Hematopoietic multipotent progenitor cell treated with erythropoietin and hydrocortisone succinate and interleukin-3 and kit ligand, for 4 days (in vitro differentiated cells): ENCODE measurements at regions not wholly inside any gene's neighbourhood (a gene's known extent, or its start where the extent isn't known, plus 50 kb on each side); places are given as distances from the start of the nearest gene placed in this dataset.
A peak's percentile ranks its signal among the peaks of the same experiment; 100 is the strongest.

Source experiments
- DNase-seq: peaks from one replicate; pipeline ENCODE4 v3.0.0-alpha.2; 2015

DNA sequence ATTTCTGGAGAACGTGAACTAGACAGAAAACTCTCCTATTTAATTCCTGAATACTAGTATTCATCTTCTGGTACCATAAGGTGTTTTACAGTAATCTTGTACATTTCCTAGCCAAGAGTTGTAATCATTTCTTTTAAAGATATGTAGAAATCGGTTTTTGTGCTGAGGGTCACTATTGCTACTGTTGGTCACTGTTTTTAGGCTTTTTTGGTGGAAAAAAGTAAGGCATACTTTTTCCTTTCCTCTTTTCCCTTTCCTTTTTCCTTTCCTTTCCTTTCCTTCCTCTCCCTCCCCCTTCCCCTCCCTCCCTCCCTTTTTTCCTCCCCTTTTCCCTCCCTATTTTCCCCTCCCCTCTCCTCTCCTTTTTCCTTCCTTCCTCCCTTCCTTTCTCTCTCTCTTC is 706.4 kb upstream of the GOT2 start:
- DNase-seq = no peak

DNA sequence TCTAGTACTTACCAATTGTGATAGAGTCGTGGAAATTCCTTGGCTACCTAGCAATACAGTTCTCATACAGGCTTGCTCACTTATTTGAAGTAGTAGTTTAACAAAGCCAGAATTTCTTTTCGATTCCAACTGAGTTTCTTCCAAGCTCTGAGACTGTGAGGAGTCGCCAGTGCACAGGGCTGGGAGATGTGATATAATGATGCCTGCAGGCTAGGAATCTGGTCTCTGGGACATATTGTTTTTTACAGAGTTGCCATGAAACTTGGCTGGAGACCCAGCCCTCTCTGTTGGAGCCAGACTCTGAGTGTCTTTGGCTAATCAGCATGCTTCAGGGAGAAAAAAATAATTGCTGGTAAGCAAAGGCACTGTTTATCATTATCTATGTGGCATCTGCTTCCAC is 698.8 kb upstream of the GOT2 start:
- DNase-seq = no peak

DNA sequence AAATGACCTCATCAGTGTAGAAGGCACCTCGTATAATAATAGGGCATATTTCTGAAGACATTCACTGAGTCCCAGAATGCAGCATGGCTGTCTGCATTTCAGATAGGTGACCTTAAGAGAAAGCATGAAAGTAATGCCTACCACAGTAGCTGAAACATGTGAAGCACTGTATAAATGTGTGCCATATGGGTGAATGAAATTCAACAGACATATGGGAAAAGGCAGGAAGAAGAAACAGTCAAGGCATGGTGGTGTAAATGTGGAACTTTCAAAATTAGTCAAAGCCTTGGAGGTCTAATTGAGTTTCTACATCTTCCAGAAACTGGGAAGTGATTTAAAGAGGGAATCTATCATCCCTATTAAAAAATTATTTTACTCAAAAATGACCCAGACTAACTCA is 698.2 kb upstream of the GOT2 start:
- no peak for DNase-seq

DNA sequence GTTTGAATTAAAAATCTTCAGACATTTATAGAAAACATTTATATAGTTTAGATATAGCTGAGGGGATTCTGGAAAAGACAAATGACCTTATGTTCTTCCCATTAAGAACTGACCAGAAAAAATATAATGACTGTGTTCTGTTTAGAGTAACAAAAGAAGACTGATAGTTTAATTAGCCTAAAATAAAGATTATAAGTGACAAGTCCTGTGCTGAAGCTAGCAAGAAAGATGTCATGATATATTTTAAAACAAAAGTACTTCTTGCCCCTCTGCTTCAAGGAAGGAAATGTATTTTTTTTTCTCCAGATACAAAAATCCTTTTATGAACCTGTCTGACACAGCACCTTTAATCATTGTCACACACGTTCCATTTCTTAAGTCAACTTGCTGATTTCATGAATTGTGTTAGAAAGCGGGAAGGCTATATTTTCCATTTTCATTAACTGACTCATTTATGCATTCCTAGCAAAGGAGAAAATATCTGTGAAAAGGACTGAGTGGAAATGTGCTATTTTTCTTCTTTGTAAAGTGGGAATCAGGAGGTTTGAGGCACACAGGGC is 690.7 kb upstream of the GOT2 start:
- DNase-seq = no peak

DNA sequence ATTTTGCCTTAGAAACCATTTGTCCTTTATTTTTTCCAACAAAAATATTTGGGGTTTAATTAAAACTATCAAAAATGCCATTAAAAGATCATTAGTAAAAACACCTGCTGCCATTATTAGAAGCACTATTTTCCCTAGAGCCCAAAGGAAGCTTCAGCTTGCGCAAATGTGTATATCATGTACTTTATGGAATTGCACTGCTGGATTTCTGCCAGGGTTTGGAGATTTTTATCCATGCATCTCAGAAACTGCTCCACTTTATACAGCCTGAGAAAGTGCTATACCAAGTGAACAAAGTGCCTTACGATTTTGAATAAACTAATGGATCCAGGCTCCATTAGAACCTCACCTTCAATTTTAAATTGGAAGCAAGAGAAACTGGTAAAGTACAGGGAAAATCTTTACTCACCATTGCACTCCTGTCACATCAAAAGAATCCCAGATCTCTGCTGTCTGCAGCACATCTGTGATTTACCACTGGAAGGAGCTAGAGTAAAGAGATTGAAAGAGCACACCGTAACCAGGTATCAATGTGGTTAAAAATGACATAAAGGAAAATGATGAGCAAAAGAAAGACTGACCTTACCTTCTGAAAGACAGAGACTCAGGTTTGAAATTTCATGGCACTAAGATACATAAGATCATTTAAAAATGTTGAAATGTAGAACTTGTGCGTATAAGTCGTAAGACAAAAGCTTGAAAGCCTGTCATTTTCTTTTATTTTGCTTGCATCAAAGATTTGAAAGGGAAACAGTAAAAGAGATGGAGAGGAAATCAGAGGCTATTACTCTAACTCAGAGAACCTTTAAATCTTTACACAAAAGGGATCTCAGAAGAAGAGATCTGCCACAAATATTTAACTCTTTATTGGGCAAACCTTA is 678.1 kb upstream of the GOT2 start:
- no peak for DNase-seq

DNA sequence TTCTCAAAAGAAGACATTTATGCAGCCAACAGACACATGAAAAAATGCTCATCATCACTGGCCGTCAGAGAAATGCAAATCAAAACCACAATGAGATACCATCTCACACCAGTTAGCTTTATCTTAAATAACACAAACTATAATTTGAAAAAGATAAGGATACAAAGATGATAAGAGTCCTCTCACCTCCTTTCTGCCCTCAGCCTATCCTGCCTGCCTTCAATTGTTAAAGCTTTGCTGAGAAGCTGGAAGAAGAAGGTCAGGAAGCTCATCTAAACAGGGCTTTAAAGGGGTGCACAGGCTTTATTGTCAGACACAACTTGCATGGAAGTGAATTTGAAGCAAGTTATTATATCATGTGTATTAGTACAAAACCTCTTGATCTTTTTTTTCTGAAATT is 676.3 kb upstream of the GOT2 start:
- peak; percentile 20 for DNase-seq

DNA sequence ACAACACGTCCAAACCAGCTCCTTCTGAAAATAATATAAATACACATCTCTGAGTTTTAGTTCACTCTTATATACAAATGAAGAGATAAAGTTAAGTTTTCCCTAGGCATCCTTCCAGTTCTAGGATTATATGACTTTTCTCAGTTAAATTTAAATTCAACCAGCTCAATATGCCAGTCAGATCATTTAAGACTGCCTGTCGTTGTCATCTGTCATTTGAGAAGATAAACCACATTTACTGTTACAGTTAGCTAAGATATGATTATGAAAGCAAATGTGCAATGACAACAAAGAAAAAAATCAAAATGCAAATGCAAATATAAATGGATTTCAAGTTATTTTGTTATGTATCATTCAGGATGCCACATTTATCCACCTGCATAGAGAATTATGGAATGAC is 671.7 kb upstream of the GOT2 start:
- DNase-seq = no peak

DNA sequence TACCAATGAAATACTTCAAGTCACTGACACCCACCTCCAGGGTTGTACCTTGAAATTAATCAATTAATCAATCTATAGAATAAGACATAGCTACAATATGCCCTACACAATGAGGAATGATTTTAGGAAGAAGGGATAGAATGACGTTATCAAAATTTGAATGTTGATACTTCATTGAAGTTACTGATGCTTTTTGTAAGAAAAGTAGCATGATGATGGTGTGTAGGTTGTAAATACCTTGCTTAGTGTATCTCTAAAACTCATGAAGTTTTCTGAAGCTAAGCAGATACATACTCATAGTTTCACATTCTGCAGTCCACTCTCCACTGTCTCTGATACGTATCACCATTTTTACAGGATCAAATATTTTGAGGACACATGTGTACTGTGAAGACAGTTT is 670.4 kb upstream of the GOT2 start:
- DNase-seq = no peak

DNA sequence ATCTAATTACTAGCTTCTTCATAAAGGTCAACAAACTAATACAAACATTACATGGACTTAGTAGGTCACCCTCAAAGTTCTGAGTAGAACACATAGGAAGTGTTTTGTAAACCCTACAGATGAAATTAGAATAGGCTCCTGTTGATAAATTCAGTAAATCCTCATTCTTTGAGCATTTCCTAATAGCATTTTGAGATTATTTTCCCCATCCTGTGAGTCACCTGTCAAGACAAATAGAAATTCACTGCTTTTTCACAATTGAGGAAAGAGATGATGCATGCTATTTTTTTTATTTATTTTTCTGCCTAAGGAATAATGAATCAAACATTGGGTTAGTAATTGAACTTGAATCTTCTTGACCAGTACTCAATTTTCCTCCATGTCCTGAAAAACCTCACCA is 666.7 kb upstream of the GOT2 start:
- DNase-seq = no peak

DNA sequence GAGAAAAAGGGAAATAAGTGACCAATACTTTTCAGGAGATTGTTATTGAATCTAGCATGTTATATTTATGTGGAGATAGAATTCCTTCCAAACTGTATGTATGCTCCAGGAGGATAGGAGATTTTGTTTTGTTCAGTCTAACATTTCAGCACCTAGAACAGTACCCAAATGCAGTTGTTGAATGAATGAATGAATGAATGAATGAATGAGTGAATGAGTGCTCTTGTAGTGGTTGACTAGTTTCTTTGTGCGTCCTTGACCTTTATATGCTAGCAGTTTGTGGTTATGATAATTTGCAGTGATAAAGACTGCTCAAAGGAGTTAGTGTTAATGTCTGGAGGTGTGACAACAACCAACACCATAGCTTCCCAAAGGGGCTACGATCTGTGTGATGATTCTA is 663.5 kb upstream of the GOT2 start:
- DNase-seq = no peak

DNA sequence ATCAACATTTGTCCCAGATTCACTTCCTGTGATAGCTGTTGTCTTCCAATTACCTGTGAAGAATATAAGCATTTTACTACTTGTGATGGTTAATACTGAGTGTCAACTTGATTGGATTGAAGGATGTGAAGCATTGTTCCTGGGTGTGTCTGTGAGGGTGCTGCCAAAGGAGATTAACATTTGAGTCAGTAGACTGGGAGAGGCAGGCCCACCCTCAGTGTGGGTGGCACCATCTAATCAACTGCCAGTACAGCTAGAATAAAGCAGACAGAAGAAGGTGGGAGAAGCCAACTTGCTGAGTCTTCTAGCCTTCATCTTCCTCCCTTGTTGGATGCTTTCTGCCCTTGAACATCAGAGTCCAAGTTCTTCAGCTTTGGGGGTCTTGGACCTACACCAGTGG is 660.4 kb upstream of the GOT2 start:
- no peak for DNase-seq

DNA sequence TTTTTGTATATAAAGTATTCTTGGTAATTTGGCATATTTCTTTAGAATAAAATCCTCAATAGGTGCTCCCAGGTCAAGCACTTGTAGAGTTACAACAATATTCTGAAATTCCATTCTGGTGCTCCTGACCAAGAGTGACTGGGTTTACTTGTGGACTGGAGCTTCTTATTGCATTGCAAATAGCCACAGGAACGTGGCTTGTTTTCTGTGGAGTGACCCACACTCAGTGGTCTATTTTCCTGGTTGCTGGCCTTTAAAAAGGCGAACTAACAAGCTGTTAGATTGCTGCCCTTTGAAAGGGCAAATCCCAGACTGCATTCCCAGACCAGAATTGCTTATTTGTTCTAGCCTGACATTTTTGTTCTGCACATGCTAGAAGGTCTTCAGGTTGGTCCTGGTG is 658.8 kb upstream of the GOT2 start:
- no peak for DNase-seq

DNA sequence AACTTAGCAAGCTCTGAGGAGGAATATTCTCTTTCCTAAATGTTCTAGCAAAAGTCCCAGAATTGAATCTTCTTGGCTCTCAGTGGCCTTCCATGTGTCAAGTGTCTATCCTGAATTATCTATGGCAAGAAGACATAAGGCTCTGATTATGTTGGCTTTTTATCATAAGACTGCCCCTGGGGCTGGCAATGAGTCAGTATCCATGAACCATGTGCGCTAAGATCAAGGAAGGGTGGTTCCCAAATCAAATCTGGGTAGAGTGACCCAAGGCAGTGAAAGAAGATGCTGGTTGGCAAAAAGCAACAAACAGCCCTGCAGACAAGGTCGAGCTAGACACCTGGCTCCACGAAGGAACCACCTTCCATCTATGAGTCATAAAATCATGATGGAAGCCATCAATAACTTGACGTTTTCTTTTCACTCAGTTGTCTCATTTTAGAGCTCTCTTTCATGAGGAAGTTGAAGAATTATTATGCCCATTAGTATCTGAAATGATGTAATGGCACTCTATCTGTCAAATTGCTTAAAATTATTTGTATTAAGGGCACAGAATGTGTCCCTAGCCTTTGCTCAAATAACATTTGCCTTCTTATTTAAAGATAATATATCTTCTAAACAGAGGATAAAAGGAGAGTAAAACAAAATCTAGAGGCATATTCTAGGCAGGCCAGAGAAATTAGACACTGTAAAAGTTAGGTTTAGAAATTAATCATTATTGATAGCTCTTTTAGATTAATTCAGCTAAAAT is 657.7 kb upstream of the GOT2 start:
- no peak for DNase-seq

DNA sequence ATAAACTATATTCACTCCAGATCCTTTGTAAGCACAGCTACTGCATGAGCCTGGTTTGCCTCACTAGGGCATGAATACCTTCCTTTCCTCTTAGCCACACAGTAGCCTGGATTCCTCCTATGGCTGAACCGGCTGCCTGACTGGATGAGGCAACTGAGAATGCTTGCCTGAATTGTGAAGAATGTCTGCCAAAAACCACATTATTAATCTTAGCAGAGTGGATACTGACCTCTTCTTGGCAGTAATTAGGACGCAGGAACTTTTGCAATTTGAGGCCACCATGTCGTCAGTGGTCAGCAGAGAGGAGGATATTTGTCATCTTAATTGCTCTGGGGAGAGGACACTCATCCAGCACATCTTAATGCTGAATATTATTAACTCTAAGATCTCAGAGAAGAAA is 651.8 kb upstream of the GOT2 start:
- no peak for DNase-seq

DNA sequence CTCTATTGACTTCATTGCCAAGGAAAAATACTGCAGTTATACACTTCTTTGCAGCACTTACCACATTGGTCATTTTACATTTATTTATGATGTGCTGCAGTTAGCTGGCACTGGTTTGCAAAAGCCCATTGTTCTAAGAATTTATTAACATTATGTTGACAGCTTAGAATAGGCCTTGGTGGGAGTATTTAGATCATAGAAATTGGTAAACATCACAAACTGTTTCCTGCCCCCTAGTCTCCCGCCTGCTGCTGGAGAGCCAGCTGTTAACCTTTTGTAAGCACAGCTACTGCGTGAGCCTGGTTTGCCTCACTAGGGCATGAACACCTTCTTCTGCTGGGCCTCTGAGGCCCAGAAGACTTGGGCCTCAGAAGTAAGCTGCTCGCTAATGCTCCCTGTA is 651.4 kb upstream of the GOT2 start:
- DNase-seq = no peak

DNA sequence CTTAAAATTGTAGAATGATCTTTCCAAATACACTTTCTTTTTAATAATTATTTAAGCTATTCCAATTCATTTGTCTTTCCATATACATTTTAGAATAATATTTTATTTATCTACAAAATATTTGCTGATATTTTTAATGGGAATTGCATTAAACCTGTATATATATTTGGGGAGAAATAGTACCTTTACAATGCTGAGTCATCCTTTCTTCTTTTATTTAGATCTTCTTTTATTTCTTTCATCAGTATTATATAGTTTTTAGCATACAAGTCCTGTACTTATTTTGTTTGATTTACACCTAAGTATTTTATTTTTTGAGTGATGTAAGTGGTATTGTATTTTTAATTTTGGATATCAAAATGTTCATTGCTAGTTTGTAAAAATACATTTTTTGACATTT is 639.5 kb upstream of the GOT2 start:
- no peak for DNase-seq

DNA sequence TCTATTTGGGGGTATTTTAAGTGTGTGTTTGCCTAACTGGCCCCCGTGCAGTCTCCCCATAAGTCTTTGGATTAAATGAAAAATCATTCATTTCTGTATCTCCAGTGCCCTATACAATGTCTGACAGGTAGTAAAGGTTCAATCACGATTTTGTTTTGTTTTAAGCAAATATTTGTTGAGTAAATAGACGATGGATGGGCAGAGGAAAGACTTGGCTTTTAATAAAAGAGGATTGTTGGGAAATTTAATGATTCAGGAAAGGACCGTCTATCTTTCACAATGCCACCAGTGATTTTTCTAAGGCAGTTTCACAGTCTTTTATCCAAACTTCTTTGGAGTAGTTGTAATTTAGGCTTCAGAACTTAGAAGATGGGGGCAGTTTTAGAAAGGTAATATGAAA is 636.6 kb upstream of the GOT2 start:
- DNase-seq = no peak

DNA sequence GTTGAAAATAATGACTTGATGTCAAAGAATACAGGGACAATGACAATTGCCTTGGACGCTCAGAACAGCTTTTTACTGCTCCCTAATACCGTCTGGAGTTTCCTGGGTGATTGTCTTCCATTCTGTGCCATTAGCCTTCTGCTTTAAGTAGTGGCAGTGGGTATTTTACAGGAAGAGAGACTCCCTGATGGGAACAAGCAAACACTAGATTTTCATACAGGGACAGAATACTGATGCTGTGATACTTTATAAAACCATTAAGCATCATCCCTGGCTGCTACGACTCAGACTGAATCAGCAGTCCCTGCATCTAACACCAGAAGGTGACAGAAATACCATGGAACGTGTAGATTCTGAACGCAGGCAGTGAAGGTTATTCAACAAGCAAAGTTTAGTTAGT is 635.4 kb upstream of the GOT2 start:
- DNase-seq = no peak

DNA sequence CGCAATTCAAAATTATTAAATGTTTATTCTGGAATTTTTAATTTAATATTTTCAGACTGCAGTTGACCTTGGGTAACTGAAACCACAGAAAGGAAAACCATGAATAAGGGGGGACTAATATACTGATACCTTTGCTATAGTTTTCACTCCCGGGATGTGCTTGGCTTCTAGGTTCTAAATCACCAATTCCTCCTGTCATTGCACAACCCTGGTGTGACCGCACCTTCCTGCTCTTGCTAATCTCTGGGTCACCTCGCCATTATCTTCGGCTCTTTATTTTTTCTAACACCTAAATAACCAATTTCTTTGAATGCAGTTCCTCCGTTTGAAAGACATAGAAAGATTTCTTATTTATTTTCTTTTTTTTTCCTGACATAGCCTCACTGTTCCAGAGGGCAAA is 634.5 kb upstream of the GOT2 start:
- DNase-seq = no peak

DNA sequence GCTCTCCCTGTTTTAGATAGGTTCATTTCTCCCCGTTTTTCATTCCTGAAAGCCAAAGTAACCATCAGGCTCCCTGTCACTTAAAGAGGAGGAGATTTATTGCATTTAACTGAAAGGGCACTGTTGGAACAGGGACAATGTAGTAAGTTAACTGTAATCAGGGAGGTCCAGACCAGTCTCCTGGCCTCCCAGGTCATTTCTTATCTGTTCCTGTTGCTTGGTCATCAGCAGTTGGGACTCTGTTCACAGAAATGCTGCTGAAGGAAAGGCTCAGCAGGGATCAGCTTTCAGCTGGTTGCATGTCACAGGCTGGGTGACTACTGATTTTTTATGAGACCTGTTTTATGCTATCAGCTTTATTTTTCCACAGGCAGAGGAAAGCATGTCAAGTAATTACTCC is 622.6 kb upstream of the GOT2 start:
- peak; percentile 8 for DNase-seq

DNA sequence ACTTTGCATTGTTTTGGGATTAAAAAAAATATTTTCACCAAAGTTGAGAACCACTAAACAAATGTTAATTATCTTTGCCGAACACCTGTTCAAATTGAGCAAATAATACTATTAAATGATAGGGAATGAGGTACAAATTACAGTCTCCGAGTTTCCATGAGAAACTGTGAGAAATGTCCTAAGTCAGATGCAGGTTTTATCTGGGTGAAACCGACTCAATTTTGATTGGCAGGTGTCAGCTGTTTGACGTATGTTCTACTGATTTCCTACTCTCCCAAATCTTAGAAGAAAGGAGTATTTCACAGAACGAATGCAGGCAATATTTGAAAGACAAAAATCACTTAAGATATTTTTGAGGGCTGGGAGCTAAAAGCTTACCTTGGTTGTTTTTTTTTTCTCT is 622.0 kb upstream of the GOT2 start:
- no peak for DNase-seq

DNA sequence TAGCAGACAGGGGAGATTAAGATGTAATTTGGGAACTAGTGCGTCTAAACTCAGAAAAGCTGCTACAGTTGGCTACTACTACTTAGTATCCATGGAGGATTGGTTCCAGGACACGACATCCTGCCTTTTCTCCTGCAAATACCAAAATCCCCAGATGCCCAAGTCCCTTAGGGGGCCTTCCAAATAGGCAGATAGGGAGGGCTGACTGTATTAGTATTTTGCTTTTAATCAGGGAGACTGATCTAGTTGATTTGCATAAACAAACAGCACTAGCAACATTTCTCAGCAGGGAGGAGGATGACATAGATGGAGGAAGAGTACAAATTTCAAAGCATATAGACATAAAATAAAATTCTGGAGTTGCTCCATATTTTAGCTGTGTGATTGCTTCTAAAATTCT is 621.6 kb upstream of the GOT2 start:
- no peak for DNase-seq

DNA sequence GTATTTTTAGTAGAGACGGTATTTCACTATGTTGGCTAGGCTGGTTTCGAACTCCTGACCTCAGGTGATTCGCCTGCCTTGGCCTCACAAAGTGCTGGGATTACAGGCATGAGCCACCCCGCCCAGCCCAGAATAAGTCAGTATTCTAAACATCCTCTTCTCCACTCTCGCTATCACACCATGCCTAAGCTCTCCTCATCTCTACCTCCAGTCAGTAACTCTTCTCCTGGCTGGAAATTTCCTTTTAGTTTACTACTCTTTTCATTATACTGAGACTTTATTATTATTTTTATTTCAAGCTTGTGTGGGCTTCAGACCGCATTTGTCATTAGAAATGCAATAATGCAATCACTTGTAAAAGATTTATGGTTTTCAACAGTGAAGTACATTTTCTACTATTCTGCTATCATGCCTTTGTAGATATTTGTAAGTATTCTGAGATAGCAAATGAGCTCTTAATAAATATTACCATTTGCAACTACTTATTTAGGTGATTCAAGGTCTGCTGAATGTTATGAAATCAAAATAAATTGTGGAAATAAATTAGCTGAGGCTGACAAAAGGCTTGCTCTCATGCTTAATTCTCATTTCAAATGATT is 617.3 kb upstream of the GOT2 start:
- no peak for DNase-seq

DNA sequence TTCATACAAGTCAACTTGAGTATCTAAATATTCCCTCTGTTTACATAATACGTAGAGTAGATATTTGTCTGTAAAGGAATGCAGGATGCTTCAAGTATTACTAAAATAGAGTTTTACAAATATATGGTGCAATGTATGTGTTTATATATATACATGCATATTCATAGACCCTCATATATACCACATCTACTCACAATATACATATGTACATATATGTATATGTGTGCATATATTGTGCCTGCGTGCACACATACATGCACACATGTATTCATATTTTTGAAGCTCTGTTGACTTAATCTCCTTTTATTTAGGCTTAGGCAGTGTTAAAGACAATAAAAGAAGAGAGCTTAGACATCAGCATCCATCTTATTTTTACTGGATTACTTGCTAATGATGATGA is 616.6 kb upstream of the GOT2 start:
- no peak for DNase-seq
